GM18502 (cell line): ENCODE measurements at regions not wholly inside any gene's neighbourhood (a gene's known extent, or its start where the extent isn't known, plus 50 kb on each side); places are given as distances from the start of the nearest gene placed in this dataset.
"Not testable (repeated sequence)": the region's sequence is repeated elsewhere in the genome, so short reads cannot be mapped to it uniquely, and the experiment has no call there.

Experiments used
- ATAC-seq: cut with Tn5 transposase; IDR thresholded peaks from one replicate; pipeline ENCODE4 v1.9.1; 2021; ENCODE audit warnings: mild to moderate bottlenecking; ENCODE audit not compliant: unreplicated experiment, poor library complexity

DNA sequence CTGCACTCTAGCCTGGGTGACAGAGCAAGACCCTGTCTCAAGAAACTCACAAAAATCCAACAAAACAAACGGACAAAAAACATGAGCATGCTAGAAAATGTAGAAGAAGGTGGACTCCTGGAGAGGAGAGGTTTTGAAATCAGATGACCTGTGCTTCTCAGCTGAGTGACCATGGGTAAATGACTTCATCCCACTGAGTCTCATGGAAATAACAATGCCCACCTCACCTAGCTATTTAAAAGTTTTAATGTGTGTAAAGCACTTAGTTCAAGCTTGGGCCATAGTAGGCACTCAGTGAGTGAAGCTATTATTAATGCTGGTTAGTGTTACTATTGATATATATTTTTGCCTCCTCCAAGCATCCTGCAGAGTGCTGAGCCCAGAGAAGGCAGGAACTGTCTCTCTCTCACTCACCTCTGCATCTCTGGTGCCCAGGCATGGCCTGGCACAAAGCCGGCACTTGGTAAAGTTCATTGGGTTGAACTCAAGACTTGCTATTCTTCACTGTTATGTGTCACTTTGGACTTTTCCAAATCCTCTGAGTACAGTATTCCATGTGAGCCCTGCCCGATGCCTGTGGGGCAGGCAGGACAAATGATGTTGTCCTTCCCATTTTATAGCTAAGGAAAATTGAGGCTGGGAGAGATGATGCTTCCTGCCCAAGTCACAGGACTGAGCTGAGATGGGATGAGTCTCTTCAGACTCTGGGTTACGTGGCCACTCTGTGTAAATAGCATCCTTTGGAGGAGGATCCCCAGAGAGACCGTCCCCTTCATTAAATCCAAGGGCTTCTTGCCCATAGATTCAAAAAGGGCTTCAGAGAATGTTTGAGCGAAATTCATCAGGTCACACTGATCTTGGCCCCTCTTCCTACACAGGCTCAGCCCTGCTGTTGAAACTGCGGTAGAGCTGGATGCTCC, 81.4 kb upstream of the EMX2 start:
- no peak for ATAC-seq

DNA sequence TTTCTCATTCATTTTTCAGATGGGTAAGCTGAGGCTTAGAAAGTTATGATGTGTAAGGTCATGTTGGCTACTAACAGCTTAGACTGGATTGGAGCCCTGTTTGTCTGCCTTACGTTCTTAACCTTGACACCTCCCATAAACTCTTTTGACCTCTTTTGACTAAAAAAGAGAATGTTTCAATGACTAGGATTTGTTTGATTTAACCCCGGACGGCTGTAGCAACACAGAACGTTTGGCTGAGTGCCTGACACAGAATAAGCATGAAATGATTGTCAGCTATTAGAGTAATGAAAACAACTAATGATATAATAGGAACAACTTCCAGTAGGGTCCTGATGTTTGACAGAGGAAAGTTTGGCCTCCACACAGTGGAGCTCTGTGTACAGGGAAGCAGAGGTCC, 83.3 kb upstream of the PDZD8 start:
- ATAC-seq, result no peak

DNA sequence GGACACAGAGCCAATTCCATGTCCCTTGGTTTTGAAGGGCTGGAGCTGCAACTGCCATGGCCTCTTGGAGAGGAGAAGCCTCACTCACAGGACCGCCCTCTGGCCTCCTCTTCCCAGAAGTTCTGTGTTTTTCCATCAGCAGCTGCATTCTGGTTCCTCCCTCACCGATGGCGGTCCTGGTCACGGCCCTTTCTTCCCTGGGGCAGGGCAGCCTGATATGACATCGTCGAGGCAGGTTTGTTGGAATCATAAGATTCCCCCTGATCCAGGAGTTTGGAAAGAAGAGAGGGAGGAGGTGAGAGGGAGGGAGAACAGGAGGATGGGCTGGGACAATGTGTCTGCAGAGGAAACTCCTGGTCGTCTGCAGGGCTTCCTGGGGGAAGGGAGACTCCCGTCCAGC, 82.7 kb upstream of the PDZD8 start:
- ATAC-seq, result no peak

DNA sequence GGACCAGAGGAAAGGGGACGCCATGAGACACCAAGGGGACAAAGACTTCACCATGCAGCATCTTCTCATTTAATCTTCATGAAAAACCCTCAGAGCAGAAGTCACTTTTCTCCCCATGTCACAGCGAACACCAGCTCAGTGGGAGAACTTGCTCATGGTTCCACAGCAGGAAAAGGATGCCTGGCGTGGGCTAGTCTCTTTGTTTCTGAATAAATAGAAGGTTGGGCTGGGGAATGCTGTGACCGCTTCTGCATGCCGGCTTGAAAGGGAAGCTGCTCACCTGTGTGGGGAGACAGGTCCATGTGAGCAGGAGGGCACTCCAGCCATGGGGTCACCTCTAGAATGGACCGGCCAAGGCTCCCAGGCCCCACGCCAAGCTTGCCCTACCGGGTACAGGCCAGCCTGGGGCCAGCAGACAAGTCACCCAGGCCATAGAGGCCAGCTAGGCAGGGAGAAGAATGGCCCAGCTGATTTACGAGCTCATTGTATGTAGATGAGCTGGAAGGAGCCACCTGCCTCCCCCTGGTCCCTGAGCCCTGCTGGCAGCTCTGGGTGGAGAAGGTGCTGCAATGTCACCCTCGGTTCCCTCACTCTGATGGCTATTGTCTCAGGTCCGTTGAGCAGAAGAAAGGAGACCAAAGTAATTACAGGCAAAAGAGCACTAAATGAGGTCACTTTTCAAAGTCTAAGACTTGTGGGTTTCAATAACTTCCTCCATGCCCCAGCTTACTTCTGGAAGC, 82.0 kb upstream of the PDZD8 start:
- no peak for ATAC-seq

DNA sequence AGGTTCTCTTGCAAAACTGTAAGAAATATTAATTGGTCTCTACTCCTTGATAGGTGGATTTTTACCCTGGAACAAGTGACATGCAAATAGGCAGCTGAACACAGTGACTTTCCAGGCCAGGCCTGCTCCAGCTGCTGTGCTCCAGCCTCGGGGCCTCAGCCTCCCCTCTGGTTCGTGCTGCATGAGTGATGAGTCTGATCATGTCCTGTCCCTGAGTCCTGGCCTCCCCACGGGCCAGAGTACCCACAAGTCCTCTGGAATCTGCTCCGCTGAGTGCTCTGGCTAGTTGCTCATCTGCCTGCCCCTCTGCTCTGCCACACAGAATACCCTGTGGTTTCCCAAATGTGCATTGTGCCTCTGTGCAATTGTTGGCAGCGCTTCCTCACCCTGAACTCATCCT, 80.1 kb upstream of the PDZD8 start:
- no peak for ATAC-seq

DNA sequence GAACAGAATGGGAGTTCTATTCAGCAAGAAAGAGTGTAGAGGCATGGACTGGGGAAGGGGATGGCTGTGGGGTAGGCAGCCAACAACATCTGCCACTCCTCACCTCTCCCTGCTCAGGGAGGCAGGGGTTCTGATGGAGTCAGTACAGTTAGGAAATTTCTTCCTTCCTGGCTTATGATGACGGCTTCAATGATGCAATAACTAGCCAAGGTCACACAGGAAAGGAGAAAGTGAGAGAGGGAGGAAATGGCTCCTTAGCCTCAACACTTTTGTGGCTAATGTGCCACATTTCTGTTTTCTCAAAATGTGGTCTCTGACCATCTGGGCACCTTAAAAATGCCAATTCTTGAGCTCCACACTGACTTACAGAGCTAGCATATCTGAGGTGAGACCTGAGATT, 79.3 kb upstream of the PDZD8 start:
- ATAC-seq, result no peak

DNA sequence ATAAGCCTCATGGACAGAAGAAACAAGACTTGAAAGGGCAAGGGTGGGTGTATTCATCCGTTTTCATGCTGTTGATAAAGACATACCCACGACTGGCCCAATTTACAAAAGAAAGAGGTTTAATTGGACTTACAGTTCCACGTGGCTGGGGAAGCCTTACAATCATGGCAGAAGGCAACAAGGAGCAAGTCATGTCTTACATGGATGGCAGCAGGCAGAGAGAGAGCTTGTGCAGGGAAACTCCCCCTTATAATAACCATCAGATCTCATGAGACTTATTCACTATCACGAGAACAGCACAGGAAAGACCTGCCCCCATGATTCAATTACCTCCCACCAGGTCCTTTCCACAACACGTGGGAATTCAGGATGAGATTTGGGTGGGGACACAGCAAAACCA, 78.2 kb upstream of the PDZD8 start:
- ATAC-seq, result not testable (repeated sequence)

DNA sequence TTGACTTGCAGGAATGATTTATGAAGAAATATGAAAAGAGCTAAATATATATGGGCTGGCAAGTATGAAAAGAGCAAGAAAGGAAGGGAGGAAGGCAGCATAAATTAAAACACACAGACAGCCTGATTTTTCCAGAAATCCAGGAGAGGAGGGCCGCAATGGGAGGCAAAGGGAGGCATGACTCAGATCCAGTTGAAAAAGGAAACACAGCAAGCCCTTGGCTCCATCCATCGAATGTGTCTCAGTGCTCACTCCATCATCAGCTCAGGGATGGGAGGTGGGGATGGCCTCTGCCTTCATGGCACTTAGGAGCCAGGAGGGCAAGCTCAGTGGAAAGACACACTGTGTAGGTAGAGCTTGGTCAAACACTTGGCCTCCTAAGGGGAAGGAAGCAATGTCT, 75.7 kb upstream of the PDZD8 start:
- no peak for ATAC-seq

DNA sequence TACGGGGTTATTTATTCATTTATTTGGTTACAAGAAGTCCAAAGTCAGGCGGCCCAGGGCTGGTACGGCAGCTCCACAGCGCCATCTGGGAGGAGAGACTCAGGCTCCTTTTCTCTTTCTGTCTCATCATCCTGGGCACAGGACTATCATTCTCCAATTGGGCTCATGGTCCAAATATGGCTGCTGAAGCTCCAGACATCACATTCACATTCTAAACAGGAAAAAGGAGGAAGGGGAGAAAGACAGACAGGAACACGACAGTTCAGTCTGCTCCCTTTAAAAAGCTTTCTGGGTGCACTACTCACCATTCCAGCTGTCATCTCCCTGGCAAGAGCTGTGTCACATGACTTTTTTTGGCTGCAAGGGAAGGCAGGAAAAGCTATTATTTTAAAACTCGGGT, 74.4 kb upstream of the PDZD8 start:
- no peak for ATAC-seq

DNA sequence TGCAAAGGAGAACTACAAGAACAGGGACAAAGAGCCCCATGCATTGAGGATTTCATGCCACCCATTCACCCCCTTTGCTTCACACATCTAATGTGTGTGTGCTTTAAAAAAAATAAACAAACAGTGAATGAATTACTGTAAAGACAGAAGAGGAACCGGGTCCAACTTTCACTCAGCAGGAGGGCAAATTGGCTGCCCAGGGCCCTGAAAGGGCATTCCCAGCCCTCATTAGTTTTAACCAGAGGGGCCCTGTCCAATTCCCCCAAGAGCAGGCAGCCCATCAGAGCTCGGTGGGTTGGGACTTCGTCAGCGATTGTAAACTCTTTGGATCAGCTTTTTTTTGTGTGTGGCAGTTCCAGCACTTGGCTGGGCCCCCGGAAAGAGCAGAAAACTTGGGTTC, 73.6 kb upstream of the PDZD8 start:
- no peak for ATAC-seq

DNA sequence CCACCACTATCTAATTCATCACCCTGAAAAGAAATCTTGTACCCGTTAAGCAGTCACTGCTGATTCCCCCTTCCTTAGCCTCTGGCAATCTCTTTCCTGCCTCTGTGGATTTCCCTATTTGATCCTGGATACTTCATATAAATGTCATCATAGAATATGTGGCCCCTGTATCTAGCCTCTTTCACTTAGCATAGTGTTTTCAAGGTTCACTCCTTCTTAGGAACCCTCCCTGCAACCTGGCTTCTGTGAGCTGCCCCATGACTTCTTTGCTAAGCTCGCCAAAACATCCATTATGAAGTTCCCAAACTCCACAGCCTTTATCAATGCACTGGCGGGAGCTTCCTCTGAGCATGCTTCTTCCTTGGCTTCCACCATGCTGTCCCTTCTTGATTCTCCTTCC, 70.8 kb upstream of the PDZD8 start:
- ATAC-seq, result no peak

DNA sequence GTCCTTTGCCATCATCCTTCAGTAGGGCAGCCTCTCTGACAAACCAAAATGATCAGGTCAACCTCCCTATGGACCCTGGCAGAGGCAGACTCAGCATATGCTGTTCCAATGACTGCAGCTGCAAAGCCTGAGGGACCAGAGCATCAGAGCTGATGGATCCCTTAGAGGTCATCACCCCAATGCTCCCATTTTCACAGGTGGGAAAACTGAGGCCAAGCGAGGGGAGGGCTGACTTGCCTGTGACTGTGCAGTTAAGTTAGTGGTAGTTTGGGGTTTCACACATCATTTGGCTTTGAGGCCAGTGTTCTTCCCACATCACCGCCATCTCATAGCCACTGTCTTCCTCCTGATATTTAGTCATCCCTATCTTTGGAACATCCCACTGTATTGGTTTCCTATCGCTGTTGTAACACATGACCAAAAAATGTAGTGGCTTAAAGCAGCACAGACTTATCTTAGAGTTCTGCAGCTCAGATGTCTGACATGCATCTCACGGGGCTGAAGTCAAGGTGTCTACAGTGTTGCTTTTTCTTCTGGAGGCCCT, 69.3 kb upstream of the PDZD8 start:
- ATAC-seq, result no peak

DNA sequence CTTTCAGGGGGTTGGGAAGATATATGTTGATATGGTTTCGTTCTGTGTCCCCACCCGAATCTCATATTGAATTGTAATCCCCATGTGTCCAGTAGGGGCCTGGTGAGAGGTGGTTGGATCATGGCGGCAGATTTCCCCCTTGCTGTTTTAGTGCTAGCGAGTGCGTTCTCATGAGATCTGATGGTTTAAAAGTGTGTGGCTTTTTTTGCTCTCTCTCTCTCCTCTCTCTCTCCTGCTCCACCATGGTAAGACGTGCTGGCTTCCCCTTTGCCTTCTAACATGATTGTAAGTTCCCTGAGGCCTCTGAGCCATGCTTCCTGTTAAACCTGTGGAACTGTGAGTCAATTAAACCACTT, 68.4 kb upstream of the PDZD8 start:
- no peak for ATAC-seq

DNA sequence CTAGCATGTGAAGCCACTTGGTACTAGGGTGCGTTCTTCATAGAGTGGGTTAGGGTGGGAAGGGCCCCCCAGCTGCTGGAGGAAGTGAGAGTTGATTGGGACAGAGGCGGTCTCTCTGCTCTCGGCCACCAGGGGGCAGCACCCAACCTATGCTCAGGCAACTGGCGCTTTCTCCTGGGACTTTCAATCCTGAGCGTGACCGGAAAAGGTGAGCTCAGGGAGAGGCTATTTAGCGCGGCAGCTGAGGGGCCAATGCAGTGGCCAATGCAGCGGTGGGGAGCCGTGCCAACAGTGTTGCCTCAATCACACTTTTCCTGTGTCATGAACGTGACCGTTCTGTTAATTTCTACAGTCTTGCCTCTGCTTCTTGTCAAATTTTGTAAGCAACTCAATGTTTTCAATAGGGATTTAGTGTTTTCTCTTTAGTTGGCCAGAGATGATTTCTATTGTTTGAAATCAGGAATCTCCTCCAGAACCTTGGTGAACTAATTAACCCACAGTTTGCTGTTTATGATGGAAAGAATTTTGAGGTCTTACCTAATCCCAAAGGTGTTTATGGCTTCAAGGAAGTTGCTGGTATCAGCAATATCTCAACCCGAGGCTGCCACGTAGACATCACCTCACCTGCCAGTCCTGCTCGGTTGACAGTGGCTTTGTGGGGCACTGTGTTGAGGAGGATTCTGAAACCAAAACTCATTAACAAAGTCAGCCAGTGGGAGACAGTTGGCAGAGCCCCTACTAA, 67.9 kb upstream of the PDZD8 start:
- ATAC-seq, result peak; percentile 89

DNA sequence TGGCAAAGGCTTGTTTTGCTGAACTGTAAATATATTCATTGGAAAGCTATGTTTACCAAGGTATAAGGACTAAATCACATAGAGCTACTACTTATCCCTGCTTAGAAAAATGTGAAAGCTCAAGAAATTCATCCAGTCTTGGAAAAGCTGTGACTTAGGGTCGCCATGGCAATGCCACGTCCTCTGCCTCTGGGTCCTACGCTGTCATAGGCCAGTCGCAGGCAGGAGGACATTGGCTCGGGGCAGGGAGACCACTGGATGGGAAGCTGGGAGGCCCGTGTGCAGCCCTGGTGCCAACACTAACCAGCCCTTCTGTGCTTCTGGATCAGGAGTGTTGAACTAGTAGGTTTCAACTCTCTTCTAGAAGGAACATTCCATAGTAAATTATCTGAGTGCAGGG, 67.3 kb upstream of the PDZD8 start:
- peak; percentile 22 for ATAC-seq

DNA sequence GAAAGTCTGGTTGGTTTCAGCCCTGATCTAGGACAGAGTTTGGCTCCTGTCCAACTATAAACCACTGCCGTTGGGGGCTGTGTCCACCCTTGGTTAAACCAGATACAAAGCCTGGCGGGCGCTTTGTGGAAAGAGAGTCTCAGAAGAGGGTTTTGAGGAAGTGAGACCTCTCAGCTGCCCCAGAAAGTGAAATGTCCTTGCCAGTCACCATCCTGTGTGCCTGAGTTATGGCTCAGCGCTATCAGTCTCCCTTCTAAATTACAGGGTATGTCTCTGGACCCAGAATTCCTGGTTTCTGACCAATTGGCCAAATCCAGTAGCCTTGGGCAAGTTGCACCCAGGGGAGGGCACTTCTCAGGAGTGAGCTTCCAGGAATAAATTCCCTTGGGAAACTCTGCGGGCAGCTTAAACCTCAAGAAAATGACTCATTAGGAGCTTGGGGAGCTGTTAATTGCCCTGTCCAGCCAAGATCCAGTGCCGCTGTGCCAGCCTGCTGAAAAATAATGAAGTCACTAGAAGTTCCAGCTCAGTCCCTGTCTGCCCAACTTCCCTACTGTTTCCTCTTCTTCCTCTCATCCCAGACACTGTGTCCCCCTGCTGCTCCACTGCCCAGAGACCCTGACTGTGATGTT, 66.7 kb upstream of the PDZD8 start:
- ATAC-seq, result peak; percentile 61

DNA sequence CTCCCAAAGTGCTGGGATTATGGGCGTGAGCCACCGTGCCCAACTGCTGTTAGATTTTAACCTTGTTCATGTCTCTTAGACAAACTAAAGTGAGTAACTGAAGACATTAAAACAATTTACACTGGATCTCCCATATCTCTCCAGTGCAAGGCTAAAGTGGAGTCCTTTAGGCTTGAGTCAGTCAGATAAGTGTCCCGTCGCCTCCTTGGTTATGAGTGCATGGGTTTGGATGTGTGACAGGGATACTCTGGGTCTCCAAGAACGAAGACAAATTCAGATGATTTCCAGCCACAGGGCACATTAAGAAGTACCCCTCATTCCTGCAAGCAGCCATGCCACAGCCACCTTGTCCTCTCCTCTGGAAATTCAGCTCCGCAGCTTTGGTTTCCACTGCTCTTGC, 66.1 kb upstream of the PDZD8 start:
- ATAC-seq, result no peak

DNA sequence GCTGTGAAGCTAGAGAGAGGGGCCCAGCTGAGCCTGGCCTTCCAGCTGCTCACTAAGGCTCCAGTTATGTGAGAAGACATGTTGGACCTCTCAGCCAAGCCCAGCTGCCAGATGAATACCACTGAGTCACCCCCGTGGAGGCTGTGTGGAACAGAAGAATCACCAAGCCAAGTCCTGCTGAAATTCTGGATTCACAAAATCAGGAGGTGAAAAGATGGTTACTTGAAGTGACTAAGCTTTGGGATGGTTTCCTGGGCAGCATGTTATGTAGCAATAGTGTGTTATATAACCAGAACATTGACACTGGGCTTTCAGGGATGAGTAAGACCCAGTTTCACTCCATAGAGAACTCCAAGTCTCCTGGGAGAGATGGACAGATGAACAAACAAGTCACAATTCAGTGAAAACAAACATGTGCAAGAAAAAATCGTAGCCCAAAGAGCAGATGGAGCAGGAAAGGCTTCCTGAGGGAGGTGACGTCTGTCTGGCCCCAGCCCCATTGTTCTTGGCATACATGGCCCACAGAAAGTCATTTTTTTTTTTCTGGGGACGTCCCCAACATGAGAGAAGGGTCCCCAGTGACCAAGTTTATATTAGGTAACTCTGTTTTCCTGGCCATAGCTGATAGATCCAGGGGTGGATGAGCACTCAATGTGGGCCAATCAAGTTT, 64.1 kb upstream of the PDZD8 start:
- ATAC-seq, result no peak

DNA sequence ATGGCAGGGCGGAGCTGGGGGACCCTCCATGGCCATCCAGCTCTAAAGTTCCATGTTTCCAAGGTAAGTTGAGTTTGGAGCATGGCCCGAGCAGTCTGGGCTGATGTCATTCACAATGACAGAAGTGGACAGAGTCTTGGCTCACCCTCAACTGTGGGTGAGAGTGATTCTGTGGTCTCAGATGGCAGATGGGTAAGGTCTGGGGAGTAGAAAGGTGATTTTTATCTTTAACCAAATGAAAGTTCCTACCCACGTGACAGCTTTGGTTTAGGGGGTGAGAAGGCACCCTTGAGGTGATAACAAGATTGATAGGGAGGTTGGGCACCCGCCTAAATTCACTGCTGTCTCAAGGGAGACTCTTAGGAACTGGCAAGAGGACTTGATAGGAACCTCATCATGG, 57.6 kb upstream of the PDZD8 start:
- ATAC-seq, result no peak

DNA sequence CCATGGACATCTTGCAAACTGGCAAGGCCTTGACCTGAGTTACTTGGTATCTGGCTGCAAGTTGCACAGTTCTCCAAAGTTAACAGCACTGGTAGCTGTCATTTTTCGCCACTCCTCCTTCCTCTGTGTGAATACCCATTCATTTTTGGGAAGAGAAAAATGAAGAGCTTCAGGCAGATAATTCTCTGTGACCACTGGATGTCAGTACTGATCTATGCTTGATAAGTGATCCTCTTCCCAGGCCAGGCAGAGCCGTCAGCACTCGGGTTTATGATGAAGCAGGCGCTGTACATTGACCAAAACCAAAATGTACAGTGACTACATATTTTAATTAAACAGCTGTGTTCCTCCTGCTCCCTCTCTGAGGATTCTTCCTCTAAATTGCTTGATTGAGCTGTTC, 55.9 kb upstream of the PDZD8 start:
- ATAC-seq, result no peak
